ENCODE measurements at regions not wholly inside any gene's neighbourhood (a gene's known extent, or its start where the extent isn't known, plus 50 kb on each side); places are given as distances from the start of the nearest gene placed in this dataset.
A peak's percentile ranks its signal among the peaks of the same experiment; 100 is the strongest.

GRCh38 chr4:111046811-111047210 is 423.9 kb upstream of the PITX2 start:
- no peak overlapping the region for H3K27ac ChIP-seq
- no peak overlapping the region for H3K9ac ChIP-seq
- no peaks in the 10 kb centered on the region for H4K20me1 ChIP-seq (ENCODE audit: insufficient read depth)
- H3K4me2 ChIP-seq: no peak overlapping the region
- no peak overlapping the region for H2AFZ ChIP-seq (ENCODE audit: low read depth)
- H3K27me3 ChIP-seq (ENCODE audit: insufficient read depth, low read depth): no peaks in the 10 kb centered on the region
- no peaks in the 10 kb centered on the region for H3K79me2 ChIP-seq (ENCODE audit: insufficient read depth, low read depth)
- no peak overlapping the region for H3K4me3 ChIP-seq (IDR thresholded peaks at IDR 0.05; ENCODE audit: insufficient read depth, low read depth, low read length)
- no peaks in the 10 kb centered on the region for H3K4me1 ChIP-seq (ENCODE audit: low read depth, poor library complexity, severe bottlenecking)
- no peaks in the 10 kb centered on the region for H3K36me3 ChIP-seq (ENCODE audit: insufficient read depth)
- TF ChIP-seq CTCF (conservative IDR thresholded peaks at IDR 0.05; ENCODE audit: low read depth, low read length): no peak

GRCh38 chr4:111048316-111048715 is 425.4 kb upstream of the PITX2 start:
- H3K79me2 ChIP-seq (ENCODE audit: insufficient read depth, low read depth): no peaks in the 10 kb centered on the region
- no peak for TF ChIP-seq CTCF (conservative IDR thresholded peaks at IDR 0.05; ENCODE audit: low read depth, low read length)
- H4K20me1 ChIP-seq (ENCODE audit: insufficient read depth): no peaks in the 10 kb centered on the region
- H3K36me3 ChIP-seq (ENCODE audit: insufficient read depth): no peaks in the 10 kb centered on the region
- H3K9ac ChIP-seq: no peak overlapping the region
- H3K4me3 ChIP-seq (IDR thresholded peaks at IDR 0.05; ENCODE audit: insufficient read depth, low read depth, low read length): no peak overlapping the region
- no peak overlapping the region for H3K4me2 ChIP-seq
- no peaks in the 10 kb centered on the region for H3K4me1 ChIP-seq (ENCODE audit: low read depth, poor library complexity, severe bottlenecking)
- H2AFZ ChIP-seq (ENCODE audit: low read depth): no peak overlapping the region
- no peaks in the 10 kb centered on the region for H3K27me3 ChIP-seq (ENCODE audit: insufficient read depth, low read depth)
- H3K27ac ChIP-seq: no peak overlapping the region

GRCh38 chr4:111064342-111064993 is 441.6 kb upstream of the PITX2 start:
- no peaks in the 10 kb centered on the region for H3K36me3 ChIP-seq (ENCODE audit: insufficient read depth)
- TF ChIP-seq CTCF (conservative IDR thresholded peaks at IDR 0.05; ENCODE audit: low read depth, low read length): no peak
- H3K4me1 ChIP-seq (ENCODE audit: low read depth, poor library complexity, severe bottlenecking): peaks cover 38% of the 10 kb centered on the region
- H4K20me1 ChIP-seq (ENCODE audit: insufficient read depth): no peaks in the 10 kb centered on the region
- peak overlapping the region; percentile 53 for H2AFZ ChIP-seq (ENCODE audit: low read depth)
- no peak overlapping the region for H3K4me3 ChIP-seq (IDR thresholded peaks at IDR 0.05; ENCODE audit: insufficient read depth, low read depth, low read length)
- H3K27ac ChIP-seq: peak overlapping the region; percentile 66
- peak overlapping the region; percentile 13; the same call in 1 of the 2 replicates for H3K9ac ChIP-seq
- H3K27me3 ChIP-seq (ENCODE audit: insufficient read depth, low read depth): no peaks in the 10 kb centered on the region
- H3K79me2 ChIP-seq (ENCODE audit: insufficient read depth, low read depth): no peaks in the 10 kb centered on the region
- H3K4me2 ChIP-seq: peak overlapping the region; percentile 67

GRCh38 chr4:111066001-111066400 is 443.1 kb upstream of the PITX2 start:
- H2AFZ ChIP-seq (ENCODE audit: low read depth): no peak overlapping the region
- H3K27ac ChIP-seq: no peak overlapping the region
- H3K4me1 ChIP-seq (ENCODE audit: low read depth, poor library complexity, severe bottlenecking): peaks cover 38% of the 10 kb centered on the region
- H3K79me2 ChIP-seq (ENCODE audit: insufficient read depth, low read depth): no peaks in the 10 kb centered on the region
- H3K27me3 ChIP-seq (ENCODE audit: insufficient read depth, low read depth): no peaks in the 10 kb centered on the region
- no peak overlapping the region for H3K9ac ChIP-seq
- TF ChIP-seq CTCF (conservative IDR thresholded peaks at IDR 0.05; ENCODE audit: low read depth, low read length): no peak
- no peaks in the 10 kb centered on the region for H4K20me1 ChIP-seq (ENCODE audit: insufficient read depth)
- no peaks in the 10 kb centered on the region for H3K36me3 ChIP-seq (ENCODE audit: insufficient read depth)
- H3K4me2 ChIP-seq: no peak overlapping the region
- H3K4me3 ChIP-seq (IDR thresholded peaks at IDR 0.05; ENCODE audit: insufficient read depth, low read depth, low read length): no peak overlapping the region
